ENCODE measurements at regions not wholly inside any gene's neighbourhood (a gene's known extent, or its start where the extent isn't known, plus 50 kb on each side); places are given as distances from the start of the nearest gene placed in this dataset.

DNA sequence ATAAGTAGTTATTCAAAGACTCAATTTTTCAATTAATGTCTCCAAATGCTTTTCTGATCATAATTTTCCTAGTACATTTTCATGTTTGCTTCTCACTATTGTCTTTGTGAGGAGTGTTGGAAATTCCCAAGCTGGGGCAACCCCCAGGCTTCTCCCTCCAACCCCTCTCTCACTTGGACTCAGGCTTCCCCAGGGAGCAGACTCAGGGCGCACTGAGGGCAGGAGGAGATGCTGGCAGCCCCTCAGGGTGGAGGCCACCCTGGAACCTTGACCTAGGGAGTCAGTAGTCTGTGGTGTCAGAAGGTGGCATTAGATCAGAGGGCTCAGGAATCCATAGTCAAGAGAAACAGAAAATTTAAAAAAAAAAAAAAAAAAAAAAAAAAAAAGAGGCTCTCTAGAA lies 86.5 kb upstream of the IRS2 start:
- WGBS, 2 donors = 90 to 91% methylated on average over 1 of the region's 1 CpG
- no peak for DNase-seq (ENCODE audit: low spot score in 2 of 2)

DNA sequence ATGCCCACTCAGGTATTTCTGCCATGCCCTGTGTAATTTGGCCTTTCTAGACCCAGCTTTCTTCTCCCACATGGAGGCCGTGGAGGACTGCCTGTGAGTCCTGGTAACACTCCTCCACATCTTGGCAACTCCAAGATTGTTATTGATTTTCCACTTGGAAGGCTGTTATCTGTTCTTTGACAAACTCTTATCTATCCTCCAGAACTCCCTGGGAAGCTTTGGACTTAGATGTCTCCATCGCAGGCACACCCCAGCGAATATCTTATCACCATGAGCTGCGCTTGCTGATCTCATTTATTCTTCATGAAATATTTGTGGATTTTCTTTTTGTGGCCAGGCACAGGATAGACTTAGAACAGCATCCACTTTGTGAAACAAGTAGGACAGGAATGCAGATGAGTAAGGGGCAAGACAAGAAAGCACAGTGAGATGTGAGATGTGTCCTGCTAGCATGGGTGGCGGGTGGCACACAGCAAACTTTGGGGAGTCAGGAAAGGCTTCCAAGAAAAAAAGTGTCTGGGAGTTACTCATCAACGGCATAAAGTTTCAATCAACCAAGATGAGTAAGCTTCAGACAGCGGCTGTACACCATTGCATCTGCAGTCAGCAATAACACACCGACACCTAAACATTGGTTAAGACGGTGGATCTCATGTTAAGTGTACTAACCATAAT lies 84.5 kb upstream of the IRS2 start:
- TF ChIP-seq POLR2A (IDR thresholded peaks at IDR 0.05) = no peak
- TF ChIP-seq, protein P1, sequence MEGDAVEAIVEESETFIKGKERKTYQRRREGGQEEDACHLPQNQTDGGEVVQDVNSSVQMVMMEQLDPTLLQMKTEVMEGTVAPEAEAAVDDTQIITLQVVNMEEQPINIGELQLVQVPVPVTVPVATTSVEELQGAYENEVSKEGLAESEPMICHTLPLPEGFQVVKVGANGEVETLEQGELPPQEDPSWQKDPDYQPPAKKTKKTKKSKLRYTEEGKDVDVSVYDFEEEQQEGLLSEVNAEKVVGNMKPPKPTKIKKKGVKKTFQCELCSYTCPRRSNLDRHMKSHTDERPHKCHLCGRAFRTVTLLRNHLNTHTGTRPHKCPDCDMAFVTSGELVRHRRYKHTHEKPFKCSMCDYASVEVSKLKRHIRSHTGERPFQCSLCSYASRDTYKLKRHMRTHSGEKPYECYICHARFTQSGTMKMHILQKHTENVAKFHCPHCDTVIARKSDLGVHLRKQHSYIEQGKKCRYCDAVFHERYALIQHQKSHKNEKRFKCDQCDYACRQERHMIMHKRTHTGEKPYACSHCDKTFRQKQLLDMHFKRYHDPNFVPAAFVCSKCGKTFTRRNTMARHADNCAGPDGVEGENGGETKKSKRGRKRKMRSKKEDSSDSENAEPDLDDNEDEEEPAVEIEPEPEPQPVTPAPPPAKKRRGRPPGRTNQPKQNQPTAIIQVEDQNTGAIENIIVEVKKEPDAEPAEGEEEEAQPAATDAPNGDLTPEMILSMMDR (IDR thresholded peaks at IDR 0.05) = no peak
- intact Hi-C loops (cut with DNase I; ENCODE audit: low total_unique reads) = no loop called here
- no peak overlapping the region for H3K4me3 ChIP-seq (ENCODE audit: low read depth, poor library complexity, severe bottlenecking)
- no peak for DNase-seq (ENCODE audit: low spot score in 2 of 2)
- 93 to 94% methylated on average over 9 of the region's 9 CpGs for WGBS, 2 donors

More for the DNA sequence above, 86.5 kb upstream of the IRS2 start:
- H3K4me3 ChIP-seq (ENCODE audit: low read depth, poor library complexity, severe bottlenecking) = no peak overlapping the region
- TF ChIP-seq, protein P1 (IDR thresholded peaks at IDR 0.05) = no peak
- no peak for TF ChIP-seq POLR2A (IDR thresholded peaks at IDR 0.05)
- intact Hi-C loops (cut with DNase I; ENCODE audit: low total_unique reads) = no loop called here

DNA sequence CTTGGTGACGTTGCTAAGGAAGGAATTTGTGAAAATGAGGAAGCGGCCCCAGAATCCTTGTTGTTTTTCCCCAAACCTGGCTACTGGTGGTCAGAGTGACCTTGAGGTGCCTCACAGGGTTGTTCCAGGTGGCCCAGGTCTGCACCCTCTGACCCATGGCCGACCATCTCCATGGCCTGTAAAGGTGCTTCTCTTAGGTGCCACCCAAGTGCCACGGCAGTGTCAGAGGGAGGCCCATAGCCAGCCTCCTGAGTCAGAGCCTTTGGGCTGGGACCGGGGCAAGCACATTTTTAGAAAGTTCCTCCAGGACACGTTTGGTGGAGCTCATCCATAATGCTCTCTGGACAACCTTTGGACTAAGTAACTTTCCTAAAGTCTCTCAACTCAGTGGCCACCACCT lies 83.9 kb upstream of the IRS2 start:
- intact Hi-C loops (cut with DNase I; ENCODE audit: low total_unique reads) = no loop called here
- WGBS, 2 donors = 86 to 87% methylated on average over 6 of the region's 6 CpGs
- TF ChIP-seq, protein P1 (IDR thresholded peaks at IDR 0.05) = no peak
- TF ChIP-seq POLR2A (IDR thresholded peaks at IDR 0.05) = no peak
- no peak for DNase-seq (ENCODE audit: low spot score in 2 of 2)
- no peak overlapping the region for H3K4me3 ChIP-seq (ENCODE audit: low read depth, poor library complexity, severe bottlenecking)

DNA sequence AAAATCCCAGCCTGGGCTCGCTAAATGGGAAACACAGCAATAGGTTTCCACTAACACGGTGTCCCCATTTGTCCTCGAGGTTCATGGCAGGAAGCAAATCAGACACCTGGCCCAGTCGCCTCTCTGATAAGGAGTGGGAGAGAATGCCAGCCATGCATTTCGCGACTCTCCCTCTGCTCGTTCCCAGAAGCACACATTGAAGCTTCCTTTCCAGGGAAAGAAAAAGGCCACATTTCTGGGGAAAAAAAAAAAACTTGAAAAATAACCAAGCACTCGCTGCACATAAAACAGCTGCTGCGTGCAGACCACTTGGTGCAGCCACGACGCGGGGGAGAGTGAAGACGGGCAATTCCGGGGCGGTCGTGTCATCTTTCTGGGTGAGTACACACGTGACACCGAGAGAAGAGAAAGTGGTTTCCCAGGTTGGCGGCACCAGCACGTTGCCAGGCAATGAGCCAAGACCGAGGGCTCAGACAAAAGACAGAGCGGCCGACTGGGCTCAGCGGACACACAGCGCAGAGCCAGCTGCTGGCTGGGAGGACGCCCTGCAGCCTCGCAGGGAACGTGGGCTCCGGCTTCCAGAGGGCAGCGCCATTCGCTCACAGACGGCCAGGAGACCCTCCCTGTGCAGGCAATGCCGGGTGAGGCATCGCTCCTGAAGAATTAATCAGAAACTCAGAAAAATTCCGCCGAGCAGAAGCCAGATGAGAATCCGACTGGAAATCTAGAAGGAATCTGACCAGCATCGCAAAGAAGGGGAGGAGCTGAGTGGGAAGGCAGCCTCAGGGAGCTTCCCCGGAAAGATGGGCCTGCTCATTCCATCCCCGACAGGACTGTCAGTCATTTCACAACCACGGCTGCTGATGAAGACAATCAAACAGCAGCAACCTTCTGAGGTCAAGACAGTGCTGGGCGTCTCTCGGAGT lies 83.2 kb upstream of the IRS2 start:
- TF ChIP-seq POLR2A (IDR thresholded peaks at IDR 0.05) = no peak
- TF ChIP-seq, protein P1 (IDR thresholded peaks at IDR 0.05) = no peak
- WGBS, 2 donors = 57 to 65% methylated on average over 43 of the region's 43 CpGs
- no peak overlapping the region for H3K4me3 ChIP-seq (ENCODE audit: low read depth, poor library complexity, severe bottlenecking)
- no peak for DNase-seq (ENCODE audit: low spot score in 2 of 2)
- intact Hi-C loops (cut with DNase I; ENCODE audit: low total_unique reads) = no loop called here

DNA sequence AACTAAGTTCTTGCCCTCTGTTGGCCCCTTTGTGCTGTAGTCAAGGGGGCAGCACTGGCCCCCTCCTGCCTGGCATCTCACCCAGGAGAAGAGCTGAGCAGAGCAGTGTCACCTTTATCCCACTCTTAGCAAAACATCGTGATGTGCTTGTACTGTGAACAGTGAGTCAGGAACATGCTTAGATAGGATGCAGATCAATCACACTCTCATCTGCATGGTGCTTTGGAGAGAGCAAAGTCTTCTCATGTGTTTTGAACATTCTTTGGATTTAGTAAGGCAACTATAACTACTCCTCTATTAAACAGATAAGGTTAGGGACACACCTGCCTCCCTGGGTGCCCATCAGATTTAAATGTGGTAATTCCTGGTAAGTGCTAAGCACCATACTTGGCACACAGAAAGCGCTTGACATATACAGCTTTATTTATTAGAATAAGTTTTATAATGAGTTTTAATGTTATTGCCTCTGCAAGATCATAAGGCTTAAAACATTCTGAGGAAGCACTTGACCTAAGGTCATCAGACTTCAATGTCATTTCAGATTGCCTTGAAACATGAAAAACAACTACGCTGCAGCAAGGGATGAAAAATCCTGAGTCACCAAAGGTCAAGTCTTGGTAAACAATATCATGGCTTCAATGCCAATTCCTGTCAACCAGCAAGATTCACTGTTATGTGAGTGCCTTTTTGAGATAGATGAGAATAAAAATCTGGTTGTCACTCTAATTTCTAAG lies 82.4 kb upstream of the IRS2 start:
- no peak for TF ChIP-seq POLR2A (IDR thresholded peaks at IDR 0.05)
- TF ChIP-seq, protein P1 (IDR thresholded peaks at IDR 0.05) = no peak
- DNase-seq (ENCODE audit: low spot score in 2 of 2) = no peak
- H3K4me3 ChIP-seq (ENCODE audit: low read depth, poor library complexity, severe bottlenecking) = no peak overlapping the region
- intact Hi-C loops (cut with DNase I; ENCODE audit: low total_unique reads) = no loop called here
- WGBS, 2 donors = 86 to 88% methylated on average over 3 of the region's 3 CpGs

Data from lower leg skin (tissue), 4 donors.